RWPE2 (cell line): ENCODE measurements at regions not wholly inside any gene's neighbourhood (a gene's known extent, or its start where the extent isn't known, plus 50 kb on each side); places are given as distances from the start of the nearest gene placed in this dataset.

Experiments
- ATAC-seq: fragments of 200-7000 bp; cut with Tn5 transposase; 3 replicates; pipeline ENCODE4 v1.9.1; 2021; ENCODE audit warnings: low read depth
- DNase-seq: peaks from one replicate; pipeline ENCODE4 v3.0.0-alpha.2; 2020; ENCODE audit warnings: low spot score
- H3K27ac ChIP-seq: fragments of 450-650 bp; 2 replicates; pipeline ENCODE4 v1.5.1; 2017; ENCODE audit warnings: mild to moderate bottlenecking; ENCODE audit not compliant: poor library complexity, severe bottlenecking
- H3K27me3 ChIP-seq: fragments of 250-450 bp; sonication (Bioruptor Pico); 2 replicates; pipeline ENCODE4 v1.5.1; 2021; ENCODE audit warnings: mild to moderate bottlenecking, moderate library complexity; ENCODE audit not compliant: insufficient read depth, poor library complexity, severe bottlenecking
- H3K36me3 ChIP-seq: fragments of 250-450 bp; sonication (Bioruptor Pico); 2 replicates; pipeline ENCODE4 v1.5.1; 2020; ENCODE audit warnings: low read depth, mild to moderate bottlenecking, moderate library complexity
- H3K4me1 ChIP-seq: fragments of 250-450 bp; sonication (Bioruptor Pico); 2 replicates; pipeline ENCODE4 v1.5.1; 2021; ENCODE audit warnings: mild to moderate bottlenecking, moderate library complexity; ENCODE audit not compliant: insufficient read depth, poor library complexity, severe bottlenecking
- H3K4me3 ChIP-seq: fragments of 250-450 bp; sonication (Bioruptor Pico); 2 replicates; pipeline ENCODE4 v1.5.1; 2021; ENCODE audit warnings: mild to moderate bottlenecking, moderate library complexity; ENCODE audit not compliant: severe bottlenecking
- H3K9me3 ChIP-seq: fragments of 250-450 bp; sonication (Bioruptor Pico); 2 replicates; pipeline ENCODE4 v1.5.1; 2021; ENCODE audit warnings: mild to moderate bottlenecking, moderate library complexity; ENCODE audit not compliant: severe bottlenecking
- CTCF ChIP-seq: fragments of 450-650 bp; IDR thresholded peaks from one replicate; pipeline ENCODE4 v1.5.1; 2017; ENCODE audit warnings: mild to moderate bottlenecking, moderate library complexity; ENCODE audit not compliant: poor library complexity, severe bottlenecking

GRCh38 chr9:28443461-28443860, 870.2 kb upstream of the C9orf72 start:
- no peak for TF ChIP-seq CTCF
- no peak overlapping the region for H3K27ac ChIP-seq

GRCh38 chr9:28444637-28445036, 871.4 kb upstream of the C9orf72 start:
- H3K36me3 ChIP-seq: no peaks in the 10 kb centered on the region
- H3K27ac ChIP-seq: no peak overlapping the region
- no peak for ATAC-seq
- no peaks in the 10 kb centered on the region for H3K27me3 ChIP-seq
- H3K9me3 ChIP-seq: no peaks in the 10 kb centered on the region
- H3K4me3 ChIP-seq: no peak overlapping the region
- TF ChIP-seq CTCF: no peak
- no peaks in the 10 kb centered on the region for H3K4me1 ChIP-seq
- DNase-seq: no peak

More at GRCh38 chr9:28443461-28443860, 870.2 kb upstream of the C9orf72 start:
- H3K27me3 ChIP-seq: no peaks in the 10 kb centered on the region
- H3K36me3 ChIP-seq: no peaks in the 10 kb centered on the region
- no peak for DNase-seq
- no peaks in the 10 kb centered on the region for H3K9me3 ChIP-seq
- no peaks in the 10 kb centered on the region for H3K4me1 ChIP-seq
- ATAC-seq: no peak
- H3K4me3 ChIP-seq: no peak overlapping the region

- ATAC-seq (no peak), DNase-seq (no peak)
- no peak for TF ChIP-seq CTCF
- Histone ChIP-seq H3K27me3 (no peaks in the 10 kb centered on the region), H3K9me3 (no peaks in the 10 kb centered on the region), H3K4me1 (no peaks in the 10 kb centered on the region), H3K27ac (no peak overlapping the region), H3K4me3 (no peak overlapping the region), H3K36me3 (no peaks in the 10 kb centered on the region)
Measured at GRCh38 chr9:28445211-28445610, 871.9 kb upstream of the C9orf72 start.

GRCh38 chr9:28453918-28454317, 880.6 kb upstream of the C9orf72 start:
- ATAC-seq (no peak), DNase-seq (no peak)
- Histone ChIP-seq H3K27me3 (no peaks in the 10 kb centered on the region), H3K27ac (no peak overlapping the region), H3K9me3 (no peaks in the 10 kb centered on the region), H3K4me3 (no peak overlapping the region), H3K4me1 (no peaks in the 10 kb centered on the region), H3K36me3 (no peaks in the 10 kb centered on the region)
- no peak for TF ChIP-seq CTCF

GRCh38 chr9:28456861-28457260, 883.6 kb upstream of the C9orf72 start:
- ATAC-seq (no peak), DNase-seq (no peak)
- no peak overlapping the region for H3K27ac ChIP-seq
- no peaks in the 10 kb centered on the region for H3K36me3 ChIP-seq
- H3K4me1 ChIP-seq: no peaks in the 10 kb centered on the region
- no peak overlapping the region for H3K4me3 ChIP-seq
- no peaks in the 10 kb centered on the region for H3K9me3 ChIP-seq
- H3K27me3 ChIP-seq: no peaks in the 10 kb centered on the region
- TF ChIP-seq CTCF: no peak
